ENCODE measurements at regions not wholly inside any gene's neighbourhood (a gene's known extent, or its start where the extent isn't known, plus 50 kb on each side); places are given as distances from the start of the nearest gene placed in this dataset.

- DNase-seq (ENCODE audit: extremely low read depth in 1 of 4, low spot score in 3 of 4), result no peak
- ChIA-PET POLR2A (interaction anchor here (0.7 kb wide), 1 partner anchor 53 kb away, joined by 4 read pairs; no protein-coding TSS in a partner anchor), CTCF (ENCODE audit: low intra/inter-chr PET ratio) (no interaction called here)
- intact Hi-C loops (cut with micrococcal nuclease), result no loop called here
- H3K9me3 ChIP-seq (replicated peaks; ENCODE audit: control insufficient read depth, insufficient read depth, low read depth, low read length), result no peaks in the 10 kb centered on the region
- no peaks in the 10 kb centered on the region for H4K20me1 ChIP-seq (replicated peaks; ENCODE audit: control insufficient read depth, insufficient read depth, low read length)
- BruUV-seq (replicated peaks), result no TSS peak
- H3K79me2 ChIP-seq (ENCODE audit: control insufficient read depth, insufficient read depth, low read length), result no peaks in the 10 kb centered on the region
- H3K27me3 ChIP-seq (ENCODE audit: control insufficient read depth in 2 of 2, insufficient read depth in 2 of 2, low read length in 2 of 2), result no peaks in the 10 kb centered on the region
- no peak overlapping the region for H3K4me3 ChIP-seq
- no peak overlapping the region for H3K27ac ChIP-seq (ENCODE audit: extremely low read depth, low read depth, low read length)
- no peaks in the 10 kb centered on the region for H3K36me3 ChIP-seq (ENCODE audit: control insufficient read depth, insufficient read depth, low read length)
- in situ Hi-C loops (cut with MboI), result no loop called here
- no peaks in the 10 kb centered on the region for H3K4me1 ChIP-seq (replicated peaks in 1 of 2; ENCODE audit: control insufficient read depth in 2 of 2, insufficient read depth in 2 of 2, low read length in 2 of 2)
- no peak overlapping the region for H2AFZ ChIP-seq (ENCODE audit: low read depth, low read length)
- no peak for TF ChIP-seq FOXA3 (CRISPR knock-in tag; conservative IDR thresholded peaks at IDR 0.05 in 1 of 2, IDR thresholded peaks at IDR 0.05 in 1 of 2)
- TF ChIP-seq NFYB (IDR thresholded peaks at IDR 0.05; ENCODE audit: extremely low read depth, insufficient read length), result no peak
- TF ChIP-seq ZNF655 (CRISPR knock-in tag; IDR thresholded peaks at IDR 0.05), result no peak
- no peak overlapping the region for H3K9ac ChIP-seq (ENCODE audit: insufficient read depth in 1 of 2, low read depth in 2 of 2, low read length in 2 of 2)
- H3K4me2 ChIP-seq (ENCODE audit: insufficient read depth, low read length), result no peak overlapping the region
- 3% methylated on average over 4 of the region's 4 CpGs for WGBS (ENCODE audit: insufficient coverage, low coverage, missing lambda C conversion rate)
- ATAC-seq, result no peak
- FAIRE-seq, result no peak
- no peaks in the 10 kb centered on the region for H3K9me1 ChIP-seq (ENCODE audit: control insufficient read depth, insufficient read depth, low read length)
Observed at GRCh38 chr5:155366096-155366495, 352.5 kb downstream of the KIF4B start.

- no peak for FAIRE-seq
- ChIA-PET CTCF (ENCODE audit: low intra/inter-chr PET ratio) (no interaction called here), POLR2A (no interaction called here)
- TF ChIP-seq ZNF175 (CRISPR knock-in tag; IDR thresholded peaks at IDR 0.05; ENCODE audit: low read depth) (no peak), ZNF668 (CRISPR knock-in tag; IDR thresholded peaks at IDR 0.05) (no peak), ZNF143 (CRISPR knock-in tag; IDR thresholded peaks at IDR 0.05) (no peak), SMARCA5 (IDR thresholded peaks at IDR 0.05) (no peak), SP2 (IDR thresholded peaks at IDR 0.05; ENCODE audit: extremely low read depth, low read depth, low read length, poor library complexity, severe bottlenecking) (no peak), E2F1 (CRISPR knock-in tag; IDR thresholded peaks at IDR 0.05) (no peak), TFE3 (CRISPR knock-in tag; IDR thresholded peaks at IDR 0.05) (no peak), HDAC2 (IDR thresholded peaks at IDR 0.05) (no peak)
Observed at GRCh38 chr5:155367841-155368240, 354.3 kb downstream of the KIF4B start.

More at GRCh38 chr5:155367841-155368240, 354.3 kb downstream of the KIF4B start:
- Histone ChIP-seq H3K4me2 (ENCODE audit: insufficient read depth, low read length) (no peak overlapping the region), H3K9me1 (ENCODE audit: control insufficient read depth, insufficient read depth, low read length) (no peaks in the 10 kb centered on the region), H3K4me3 (no peak overlapping the region), H3K36me3 (ENCODE audit: control insufficient read depth, insufficient read depth, low read length) (no peaks in the 10 kb centered on the region), H3K9me3 (replicated peaks; ENCODE audit: control insufficient read depth, insufficient read depth, low read depth, low read length) (no peaks in the 10 kb centered on the region), H3K27me3 (ENCODE audit: control insufficient read depth in 2 of 2, insufficient read depth in 2 of 2, low read length in 2 of 2) (no peaks in the 10 kb centered on the region), H2AFZ (ENCODE audit: low read depth, low read length) (no peak overlapping the region), H3K9ac (ENCODE audit: insufficient read depth in 1 of 2, low read depth in 2 of 2, low read length in 2 of 2) (no peak overlapping the region), H4K20me1 (replicated peaks; ENCODE audit: control insufficient read depth, insufficient read depth, low read length) (no peaks in the 10 kb centered on the region), H3K79me2 (ENCODE audit: control insufficient read depth, insufficient read depth, low read length) (no peaks in the 10 kb centered on the region), H3K27ac (ENCODE audit: extremely low read depth, low read depth, low read length) (no peak overlapping the region), H3K4me1 (replicated peaks in 1 of 2; ENCODE audit: control insufficient read depth in 2 of 2, insufficient read depth in 2 of 2, low read length in 2 of 2) (no peaks in the 10 kb centered on the region)
- WGBS (ENCODE audit: insufficient coverage, low coverage, missing lambda C conversion rate), result 0% methylated on average over 4 of the region's 4 CpGs
- intact Hi-C loops (cut with micrococcal nuclease) (no loop called here), in situ Hi-C loops (cut with MboI) (no loop called here)
- ATAC-seq, result no peak
- no TSS peak for BruUV-seq (replicated peaks)
- DNase-seq (ENCODE audit: extremely low read depth in 1 of 4, low spot score in 3 of 4), result no peak
